Suprapubic skin (tissue), 4 donors: ENCODE measurements at regions not wholly inside any gene's neighbourhood (a gene's known extent, or its start where the extent isn't known, plus 50 kb on each side); places are given as distances from the start of the nearest gene placed in this dataset.

Experiments
- DNase-seq, 2 donors: peaks; one replicate each; pipeline ENCODE4 v3.0.0-alpha.2; 2019; ENCODE audit warnings: low spot score in 2 of 2
- H3K27ac ChIP-seq: fragments of 200-600 bp; sonication (generic); one replicate; pipeline ENCODE4 v1.5.1; 2019
- H3K27me3 ChIP-seq: fragments of 200-600 bp; sonication (generic); one replicate; pipeline ENCODE4 v1.5.1; 2019
- H3K36me3 ChIP-seq: fragments of 200-600 bp; sonication (generic); one replicate; pipeline ENCODE4 v1.5.1; 2019
- H3K4me1 ChIP-seq: fragments of 200-600 bp; sonication (generic); one replicate; pipeline ENCODE4 v1.5.1; 2019
- H3K4me3 ChIP-seq: fragments of 200-600 bp; sonication (generic); one replicate; pipeline ENCODE4 v1.5.1; 2019; ENCODE audit warnings: mild to moderate bottlenecking
- H3K9me3 ChIP-seq: fragments of 200-600 bp; sonication (generic); one replicate; pipeline ENCODE4 v1.5.1; 2019
- EP300 ChIP-seq: sonication (generic); formaldehyde crosslinking; IDR thresholded peaks from one replicate; pipeline ENCODE4 v1.6.1; 2017; ENCODE audit warnings: antibody characterized with exemption
- POLR2A ChIP-seq, 2 donors: fragments of 450-650 bp; IDR thresholded peaks; one replicate each; pipeline ENCODE4 v1.6.1; 2017; ENCODE audit warnings: antibody characterized with exemption in 2 of 2, mild to moderate bottlenecking in 2 of 2, moderate library complexity in 2 of 2
- POLR2AphosphoS5 ChIP-seq, 3 donors: sonication (generic); formaldehyde crosslinking; IDR thresholded peaks; one replicate each; pipeline ENCODE4 v1.6.1; 2017; ENCODE audit warnings: antibody characterized with exemption in 3 of 3
- WGBS: methylation state at CpG from one replicate; pipeline ENCODE4 v1.1.5; 2018; 5-methylcytosine and 5-hydroxymethylcytosine counted together
- TF ChIP-seq, protein P1 (sequence below), 2 donors: fragments of 200-600 bp in 1 of 2; fragments of 450-650 bp in 1 of 2; sonication (generic) in 1 of 2; IDR thresholded peaks; one replicate each; pipeline ENCODE4 v1.5.1; 2016 to 2019; ENCODE audit warnings: antibody characterized with exemption in 2 of 2, mild to moderate bottlenecking in 1 of 2, moderate library complexity in 1 of 2

DNA sequence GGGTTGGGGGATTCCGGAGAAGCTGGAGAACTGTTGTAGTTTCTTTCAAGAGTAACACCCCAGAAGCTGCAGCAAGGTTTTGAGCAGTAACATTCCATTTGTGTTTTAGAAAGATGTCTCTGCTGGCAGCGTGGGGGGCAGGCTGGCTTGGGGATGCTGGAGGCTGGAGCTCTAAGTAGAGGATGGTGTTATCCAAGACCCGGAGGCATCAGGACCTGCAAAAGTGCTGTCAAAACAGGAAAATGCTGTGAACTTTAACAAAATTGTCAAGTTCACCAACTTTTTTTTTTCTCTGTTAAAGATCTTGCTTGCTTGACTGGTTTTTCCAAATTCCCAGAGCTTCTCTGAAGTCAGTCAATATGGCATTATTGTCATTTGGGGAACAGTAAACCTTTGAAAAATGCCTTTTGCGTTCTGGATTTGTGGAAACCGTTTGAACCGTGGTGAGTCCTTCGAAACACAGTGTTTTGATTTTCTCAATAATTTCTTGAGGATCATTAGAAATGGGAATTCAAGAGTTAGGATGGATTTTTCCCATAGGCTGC lies 189.6 kb upstream of the NLRP1 start:
- no peak for TF ChIP-seq POLR2A (IDR thresholded peaks at IDR 0.05)
- no peak for TF ChIP-seq POLR2AphosphoS5 (IDR thresholded peaks at IDR 0.05)
- TF ChIP-seq, protein P1, sequence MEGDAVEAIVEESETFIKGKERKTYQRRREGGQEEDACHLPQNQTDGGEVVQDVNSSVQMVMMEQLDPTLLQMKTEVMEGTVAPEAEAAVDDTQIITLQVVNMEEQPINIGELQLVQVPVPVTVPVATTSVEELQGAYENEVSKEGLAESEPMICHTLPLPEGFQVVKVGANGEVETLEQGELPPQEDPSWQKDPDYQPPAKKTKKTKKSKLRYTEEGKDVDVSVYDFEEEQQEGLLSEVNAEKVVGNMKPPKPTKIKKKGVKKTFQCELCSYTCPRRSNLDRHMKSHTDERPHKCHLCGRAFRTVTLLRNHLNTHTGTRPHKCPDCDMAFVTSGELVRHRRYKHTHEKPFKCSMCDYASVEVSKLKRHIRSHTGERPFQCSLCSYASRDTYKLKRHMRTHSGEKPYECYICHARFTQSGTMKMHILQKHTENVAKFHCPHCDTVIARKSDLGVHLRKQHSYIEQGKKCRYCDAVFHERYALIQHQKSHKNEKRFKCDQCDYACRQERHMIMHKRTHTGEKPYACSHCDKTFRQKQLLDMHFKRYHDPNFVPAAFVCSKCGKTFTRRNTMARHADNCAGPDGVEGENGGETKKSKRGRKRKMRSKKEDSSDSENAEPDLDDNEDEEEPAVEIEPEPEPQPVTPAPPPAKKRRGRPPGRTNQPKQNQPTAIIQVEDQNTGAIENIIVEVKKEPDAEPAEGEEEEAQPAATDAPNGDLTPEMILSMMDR (IDR thresholded peaks at IDR 0.05): no peak
- no peak for TF ChIP-seq EP300
- no peaks in the 10 kb centered on the region for H3K36me3 ChIP-seq
- H3K4me1 ChIP-seq: no peaks in the 10 kb centered on the region
- WGBS: 46% methylated on average over 7 of the region's 7 CpGs
- H3K27ac ChIP-seq: no peak overlapping the region
- no peaks in the 10 kb centered on the region for H3K9me3 ChIP-seq
- no peak for DNase-seq
- H3K27me3 ChIP-seq: peaks cover 35% of the 10 kb centered on the region
- H3K4me3 ChIP-seq: no peak overlapping the region

GRCh38 chr17:5775098-5775497 lies 190.8 kb upstream of the NLRP1 start:
- Histone ChIP-seq H3K4me1 (no peaks in the 10 kb centered on the region), H3K36me3 (no peaks in the 10 kb centered on the region), H3K9me3 (no peaks in the 10 kb centered on the region), H3K4me3 (no peak overlapping the region), H3K27me3 (peaks cover 25% of the 10 kb centered on the region), H3K27ac (no peak overlapping the region)
- 73% methylated on average over 8 of the region's 8 CpGs for WGBS
- DNase-seq: no peak
- TF ChIP-seq, protein P1 (IDR thresholded peaks at IDR 0.05): no peak
- TF ChIP-seq EP300 (no peak), POLR2AphosphoS5 (IDR thresholded peaks at IDR 0.05) (no peak), POLR2A (IDR thresholded peaks at IDR 0.05) (no peak)

- WGBS: 82% methylated on average over 11 of the region's 11 CpGs
- DNase-seq: no peak
- Histone ChIP-seq H3K36me3 (no peaks in the 10 kb centered on the region), H3K4me3 (no peak overlapping the region), H3K4me1 (no peaks in the 10 kb centered on the region), H3K9me3 (peaks cover 9% of the 10 kb centered on the region), H3K27me3 (peaks cover 8% of the 10 kb centered on the region), H3K27ac (no peak overlapping the region)
- TF ChIP-seq, protein P1 (IDR thresholded peaks at IDR 0.05): no peak
- TF ChIP-seq EP300: no peak
- TF ChIP-seq POLR2AphosphoS5 (IDR thresholded peaks at IDR 0.05): no peak
- no peak for TF ChIP-seq POLR2A (IDR thresholded peaks at IDR 0.05)
Measured at GRCh38 chr17:5780476-5780875, 196.2 kb upstream of the NLRP1 start.

GRCh38 chr17:5781236-5781927 lies 197.1 kb upstream of the NLRP1 start:
- no peaks in the 10 kb centered on the region for H3K4me1 ChIP-seq
- no peak for DNase-seq
- no peak overlapping the region for H3K27ac ChIP-seq
- peaks cover 9% of the 10 kb centered on the region for H3K9me3 ChIP-seq
- peaks cover 8% of the 10 kb centered on the region for H3K27me3 ChIP-seq
- H3K4me3 ChIP-seq: no peak overlapping the region
- 43% methylated on average over 13 of the region's 13 CpGs for WGBS
- no peak for TF ChIP-seq POLR2A (IDR thresholded peaks at IDR 0.05)
- TF ChIP-seq, protein P1 (IDR thresholded peaks at IDR 0.05): no peak
- no peak for TF ChIP-seq POLR2AphosphoS5 (IDR thresholded peaks at IDR 0.05)
- no peaks in the 10 kb centered on the region for H3K36me3 ChIP-seq

GRCh38 chr17:5783269-5783668 lies 199.0 kb upstream of the NLRP1 start:
- WGBS: 87% methylated on average over 4 of the region's 4 CpGs
- Histone ChIP-seq H3K4me1 (no peaks in the 10 kb centered on the region), H3K27me3 (peaks cover 8% of the 10 kb centered on the region), H3K36me3 (no peaks in the 10 kb centered on the region), H3K27ac (no peak overlapping the region), H3K9me3 (peaks cover 9% of the 10 kb centered on the region), H3K4me3 (no peak overlapping the region)
- DNase-seq: no peak
- TF ChIP-seq POLR2A (IDR thresholded peaks at IDR 0.05) (no peak), POLR2AphosphoS5 (IDR thresholded peaks at IDR 0.05) (no peak), EP300 (no peak)
- TF ChIP-seq, protein P1 (IDR thresholded peaks at IDR 0.05): no peak
